HG03442 (cell line): ENCODE measurements at regions not wholly inside any gene's neighbourhood (a gene's known extent, or its start where the extent isn't known, plus 50 kb on each side); places are given as distances from the start of the nearest gene placed in this dataset.

Experiments used
- ATAC-seq: cut with Tn5 transposase; IDR thresholded peaks from one replicate; pipeline ENCODE4 v1.9.1; 2021; ENCODE audit warnings: mild to moderate bottlenecking, moderate library complexity; ENCODE audit not compliant: unreplicated experiment

DNA sequence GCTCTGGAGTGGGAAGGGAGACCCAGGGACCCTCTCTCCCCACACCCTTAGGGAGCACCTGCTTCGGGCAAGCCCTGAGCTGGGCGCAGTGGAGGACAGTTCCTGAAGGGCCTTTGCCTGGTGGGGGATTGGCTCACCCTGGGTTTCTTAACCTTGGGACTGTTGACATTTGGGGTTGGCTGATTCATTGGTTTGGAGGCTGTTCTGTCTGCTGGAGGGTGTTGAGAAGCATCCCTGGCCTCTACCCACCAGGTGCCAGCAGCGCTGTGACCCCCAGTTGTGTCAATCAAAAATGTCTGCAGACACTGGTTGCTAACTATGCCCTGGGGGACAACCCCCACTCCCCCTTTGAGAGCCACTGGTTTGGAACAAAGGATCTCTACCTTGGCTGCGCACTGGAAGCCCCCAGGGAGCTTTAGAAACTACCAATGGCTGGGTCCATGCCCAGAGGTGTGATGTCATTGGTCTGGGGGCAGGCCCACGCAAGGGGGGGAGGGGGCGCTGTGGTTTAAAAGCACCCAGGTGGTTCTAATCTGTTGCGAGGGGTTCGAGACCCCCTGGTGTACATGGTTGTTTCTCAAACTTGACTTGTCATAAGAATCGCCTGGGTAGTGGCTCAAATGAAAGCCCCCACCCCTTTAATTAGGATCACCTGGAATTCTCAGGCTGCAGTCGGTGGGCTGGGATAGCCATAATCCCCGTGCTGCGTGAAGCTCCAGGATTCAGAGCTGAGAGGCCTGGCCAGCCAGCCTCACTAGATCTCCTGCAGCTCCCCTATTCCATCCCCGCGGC, 151.9 kb upstream of the GSE1 start:
- ATAC-seq = no peak

DNA sequence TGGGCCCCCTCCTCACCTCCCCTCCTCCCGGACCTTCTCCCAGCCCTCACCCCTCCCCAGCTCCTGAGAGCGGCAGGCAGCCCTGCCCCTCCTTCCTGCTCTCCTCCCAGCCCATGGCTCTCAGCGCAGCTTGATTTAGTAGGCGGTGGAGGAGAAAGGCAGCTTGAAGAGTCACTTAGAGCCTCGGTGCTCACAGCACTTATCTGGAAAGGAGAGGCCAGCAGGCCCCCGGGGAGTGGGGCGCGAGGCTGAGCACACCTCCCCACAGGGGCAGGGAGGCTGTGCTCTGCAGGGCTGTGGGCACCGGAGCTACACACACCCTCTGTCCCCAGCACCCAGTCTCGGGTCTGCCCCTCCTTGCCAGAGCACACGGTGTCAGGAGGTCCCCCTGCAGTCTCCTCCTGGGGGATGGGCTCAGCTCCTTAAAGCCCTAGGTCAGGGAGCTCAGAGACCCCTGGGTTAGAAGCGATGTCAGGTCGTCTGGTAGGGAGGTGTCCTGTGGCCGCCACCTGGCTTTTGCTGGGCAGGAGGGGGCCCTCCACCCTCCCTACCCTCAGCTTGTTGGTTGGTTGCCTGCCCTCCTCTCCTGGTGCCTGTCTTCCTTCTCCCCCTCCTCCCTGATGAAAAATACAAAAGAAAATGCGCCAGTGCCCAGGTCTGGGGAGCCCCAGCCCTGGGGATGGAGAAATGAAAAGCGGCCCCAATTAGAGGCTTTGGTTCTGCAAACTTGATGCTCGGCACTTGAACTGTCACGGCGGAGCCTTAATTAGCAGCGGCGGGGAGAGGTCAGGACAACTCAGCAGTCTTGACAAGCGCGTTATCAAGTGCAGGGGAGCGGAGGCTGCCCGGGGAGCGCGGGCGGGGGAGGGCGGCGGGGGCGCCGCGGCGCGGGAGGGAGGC, 151.1 kb upstream of the GSE1 start:
- ATAC-seq = no peak

DNA sequence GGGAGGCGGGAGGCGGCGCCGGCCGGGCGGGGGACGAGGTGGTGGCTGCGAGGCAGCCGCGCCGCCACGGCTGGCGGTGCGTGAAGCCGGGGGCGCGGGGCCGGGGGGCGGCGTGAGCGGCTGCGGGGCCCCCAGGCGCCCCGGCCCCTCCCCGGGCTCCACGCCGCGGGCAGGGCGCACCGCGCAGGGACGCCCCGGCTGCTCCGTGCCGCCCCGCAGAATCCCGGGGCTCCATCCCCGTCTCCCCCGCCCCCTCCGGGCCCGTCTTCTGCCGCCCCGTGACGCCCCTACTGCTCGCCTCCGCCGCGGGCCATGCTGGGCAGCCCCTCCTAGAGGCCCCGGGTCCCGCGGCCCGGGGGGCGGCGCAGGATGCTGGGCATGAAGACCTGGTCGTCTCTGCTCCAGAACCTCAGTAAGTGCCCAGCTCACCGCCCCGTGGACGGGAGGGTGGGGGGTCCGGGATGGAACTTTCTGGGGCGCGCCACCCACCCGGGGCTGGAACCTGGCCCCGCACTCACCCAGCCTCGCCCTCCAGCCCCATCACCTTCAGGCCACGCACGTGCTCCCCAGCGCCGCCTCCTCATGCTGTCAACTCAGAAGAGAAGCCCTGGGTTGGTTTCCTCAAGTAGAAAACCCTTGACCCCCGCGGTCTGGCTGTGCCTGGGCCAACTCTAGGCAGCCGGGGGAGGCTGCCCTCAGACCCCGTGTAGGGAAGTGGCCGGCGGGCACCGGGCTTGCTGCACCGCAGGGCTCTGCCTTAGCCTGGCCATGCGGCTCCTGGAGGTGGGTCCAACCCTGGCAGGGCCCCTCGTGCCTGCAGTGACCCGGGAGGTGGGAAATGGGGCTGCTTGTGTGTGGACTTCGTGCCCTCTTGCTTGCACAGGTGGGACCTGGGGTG, 150.2 kb upstream of the GSE1 start:
- no peak for ATAC-seq

DNA sequence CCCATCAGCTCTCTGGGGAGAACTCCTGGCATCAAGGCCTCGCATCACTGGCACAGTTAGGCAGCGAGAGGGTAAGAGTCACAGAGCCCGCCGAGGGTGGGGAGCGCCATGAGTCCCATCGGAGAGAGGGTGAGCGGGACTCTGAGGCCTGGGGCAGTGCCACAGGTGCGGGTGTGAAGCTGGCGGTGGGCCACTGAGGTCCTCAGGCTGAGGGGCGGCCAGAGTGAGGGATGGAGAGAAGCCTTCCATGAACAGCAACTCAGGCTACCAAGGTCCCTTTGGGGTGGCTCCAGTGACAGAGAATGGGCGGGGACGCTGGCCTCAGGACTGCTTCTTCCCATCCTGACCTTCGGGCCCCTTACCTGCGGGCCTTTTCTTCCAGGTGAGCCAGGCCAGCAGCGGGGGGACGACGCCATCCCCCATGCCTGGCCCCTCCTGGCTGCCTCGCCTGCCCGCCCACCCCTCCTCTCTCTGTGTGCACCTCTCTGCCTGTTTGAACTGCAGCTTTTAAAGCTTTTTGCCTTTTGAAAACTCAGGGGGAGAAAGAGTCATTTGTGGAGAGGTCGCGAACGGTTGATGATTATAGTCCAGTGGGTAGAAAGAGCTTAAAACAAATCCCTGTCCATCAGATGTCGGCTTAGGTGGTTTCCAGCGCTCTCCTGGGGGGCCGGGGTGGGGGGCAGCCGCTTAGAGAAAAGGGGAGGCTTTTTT, 149.3 kb upstream of the GSE1 start:
- no peak for ATAC-seq

DNA sequence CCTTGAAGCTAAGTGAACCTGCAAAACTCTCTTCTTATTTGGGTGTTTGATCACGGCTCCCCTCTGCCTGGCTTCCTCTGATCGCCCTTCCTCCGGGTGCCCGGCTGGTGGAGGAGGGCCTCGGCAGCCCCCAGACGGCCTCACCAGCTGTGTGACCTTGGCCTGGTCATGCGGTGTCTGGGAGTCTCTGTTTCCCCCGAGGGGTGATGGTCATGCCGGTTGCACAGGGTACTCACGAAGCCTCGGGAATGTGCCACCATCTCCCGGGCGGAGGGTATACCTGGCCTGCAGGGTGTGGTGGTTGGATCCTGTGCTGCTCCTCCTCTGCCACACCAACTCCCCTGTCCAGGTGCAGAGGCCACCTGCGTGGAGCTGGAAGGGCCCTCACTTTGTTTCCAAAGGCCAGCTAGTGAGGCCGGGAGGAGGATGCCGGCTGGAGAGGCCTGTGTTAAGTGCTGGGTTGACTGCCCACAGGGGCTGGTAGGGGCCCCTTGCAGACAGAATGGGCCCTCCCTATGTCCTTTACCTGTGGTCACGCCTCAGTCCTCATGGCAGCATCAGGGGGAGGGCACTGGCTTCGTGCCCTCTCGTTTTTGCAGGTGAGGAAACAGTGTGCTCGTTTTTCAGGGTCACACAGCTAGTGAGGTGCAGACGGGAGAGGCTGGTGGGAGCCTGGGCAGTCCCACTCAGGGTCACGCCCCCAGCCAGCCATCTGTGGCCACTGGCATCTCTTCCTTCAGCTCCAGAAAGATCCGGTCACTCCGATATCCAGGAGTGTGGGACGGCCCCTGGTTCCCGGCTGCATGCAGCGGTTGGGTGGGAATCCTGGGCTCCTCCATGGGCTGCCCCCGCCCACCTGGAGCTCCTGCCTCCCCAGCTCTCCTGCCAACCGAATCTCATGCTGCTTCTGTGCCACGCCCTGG, 148.5 kb upstream of the GSE1 start:
- no peak for ATAC-seq

DNA sequence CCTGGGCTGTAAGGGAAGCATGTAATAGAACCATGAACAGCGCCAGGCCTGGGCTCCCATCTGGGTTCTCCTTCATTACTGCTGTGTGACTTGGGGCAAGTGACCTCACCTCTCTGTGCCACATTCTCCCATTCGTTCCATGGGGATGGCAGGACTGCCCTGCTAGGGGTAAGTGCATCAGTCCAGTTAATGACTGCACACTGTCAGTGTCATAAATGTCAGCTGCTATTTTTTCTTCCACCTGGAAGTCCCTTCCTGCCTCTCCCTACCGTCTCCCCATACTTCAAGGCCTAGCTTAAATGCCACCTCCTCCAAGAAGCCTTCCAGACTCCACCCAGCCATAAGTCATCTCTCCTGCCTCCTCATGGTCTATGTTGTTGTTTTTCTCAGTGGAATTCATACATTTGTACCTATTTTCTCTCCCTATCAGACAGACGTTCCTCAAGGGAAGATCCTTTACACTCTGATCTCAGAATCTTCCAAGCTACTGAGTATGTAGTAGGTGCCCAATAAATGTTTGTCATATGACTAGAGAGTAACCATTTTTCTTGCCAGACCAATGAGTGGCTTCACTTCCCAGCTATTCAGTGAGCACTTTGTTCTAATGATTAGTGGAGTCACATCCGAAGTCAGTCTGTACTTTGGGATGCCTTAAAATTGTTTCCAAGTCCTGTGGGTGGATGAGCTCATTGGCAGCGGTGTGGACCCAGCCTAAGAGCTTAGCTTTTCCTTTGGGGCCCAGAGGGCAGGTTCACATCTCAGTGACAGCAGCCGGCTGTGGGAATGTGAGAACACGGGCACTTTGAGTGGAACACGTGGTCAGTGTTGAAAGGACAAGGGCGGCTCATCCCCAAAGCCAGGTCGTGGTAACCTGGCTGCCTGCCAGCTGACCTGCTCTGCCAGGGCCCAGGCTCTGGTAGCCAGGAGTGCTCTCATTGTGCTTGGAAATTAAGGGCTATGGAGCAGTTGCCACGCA, 147.5 kb upstream of the GSE1 start:
- no peak for ATAC-seq

DNA sequence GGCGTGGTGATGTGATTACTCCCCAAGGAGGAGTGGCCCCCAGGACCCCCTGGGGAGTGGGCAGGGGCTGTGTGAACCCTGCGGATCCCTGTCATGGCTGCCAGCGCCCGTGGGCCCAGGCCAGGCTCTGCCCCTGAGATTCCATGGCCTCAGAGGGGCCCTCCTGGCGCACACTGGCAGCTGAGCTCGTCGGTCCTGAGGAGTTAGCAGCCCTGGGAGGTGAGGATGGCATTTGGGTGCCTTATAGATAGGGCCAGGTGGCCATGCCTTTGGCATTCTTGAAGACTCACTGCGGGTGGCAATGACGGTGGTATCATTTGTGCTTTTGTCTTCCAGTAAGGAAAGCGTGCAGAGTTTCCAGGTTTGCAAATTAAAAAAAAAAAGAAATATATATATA, 146.8 kb upstream of the GSE1 start:
- ATAC-seq = no peak

DNA sequence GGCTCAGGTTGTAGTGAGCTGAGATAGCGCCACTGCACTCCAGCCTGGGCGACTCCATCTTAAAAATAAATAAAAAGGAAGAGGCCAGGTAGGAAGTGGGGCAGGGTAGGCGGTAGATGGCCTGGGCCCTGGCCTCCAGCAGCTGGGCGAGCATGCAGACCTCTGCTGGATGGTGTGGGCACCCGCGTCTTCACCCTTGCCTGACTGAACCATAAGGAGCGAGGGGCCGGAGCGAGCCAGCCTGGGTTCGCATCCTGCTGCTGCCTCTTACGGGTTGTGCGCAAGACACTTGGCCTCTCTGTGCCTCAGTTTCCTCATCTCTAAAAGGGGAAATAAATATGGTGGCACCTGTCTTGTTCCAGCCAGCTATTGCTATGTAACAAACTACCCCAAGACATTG, 146.1 kb upstream of the GSE1 start:
- ATAC-seq = no peak

DNA sequence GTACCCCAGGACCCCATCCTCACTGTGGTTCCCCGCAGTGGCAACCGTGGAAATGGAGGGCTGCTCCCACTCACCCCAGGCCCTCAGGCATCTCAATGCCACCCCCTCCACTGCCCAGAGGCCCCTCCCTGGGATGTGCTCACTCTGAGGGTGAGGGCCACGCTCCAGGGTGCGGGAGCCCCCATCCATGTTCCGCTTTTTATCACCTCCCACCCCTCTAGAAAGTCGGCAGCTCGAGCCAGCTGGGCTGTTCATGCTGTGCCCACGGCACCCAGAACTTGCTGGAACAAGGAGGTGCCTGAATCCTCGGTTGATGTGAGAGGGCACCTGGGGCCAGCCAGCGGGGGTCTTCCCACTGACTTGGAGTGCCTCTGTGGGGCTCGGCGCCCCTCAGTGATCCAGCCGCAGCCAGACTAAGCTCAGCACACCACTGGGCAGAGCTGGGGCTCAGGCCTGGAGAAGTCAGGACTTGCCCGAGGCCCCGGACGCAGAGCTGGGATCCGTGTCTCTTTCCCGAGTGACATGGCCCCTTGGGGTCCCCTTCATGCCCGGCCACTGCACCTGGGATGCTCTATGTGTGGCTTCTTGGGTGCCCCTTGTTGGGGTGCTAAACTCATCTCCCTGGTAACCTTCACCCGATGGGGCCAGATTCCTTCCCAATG, 143.1 kb upstream of the GSE1 start:
- no peak for ATAC-seq

DNA sequence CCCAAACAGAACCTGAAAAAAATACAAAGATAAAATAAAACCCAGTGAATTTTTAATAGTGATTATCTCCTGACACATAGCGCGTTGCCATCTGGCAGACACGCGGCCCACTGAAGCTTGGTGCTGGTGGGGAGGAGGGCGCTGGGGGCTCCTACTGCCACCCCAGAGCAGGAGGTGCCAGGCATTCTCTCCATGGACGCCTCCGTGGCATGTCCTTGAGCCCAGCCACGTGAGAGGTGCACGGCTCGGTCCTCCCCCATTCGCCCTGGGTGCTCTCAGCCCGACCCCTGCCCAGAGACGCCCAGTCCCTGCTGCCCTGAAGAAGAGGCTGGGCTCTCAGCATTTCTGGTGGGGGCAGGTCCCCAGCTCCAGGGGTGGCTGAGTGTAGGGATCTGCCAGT, 142.2 kb upstream of the GSE1 start:
- ATAC-seq = no peak

DNA sequence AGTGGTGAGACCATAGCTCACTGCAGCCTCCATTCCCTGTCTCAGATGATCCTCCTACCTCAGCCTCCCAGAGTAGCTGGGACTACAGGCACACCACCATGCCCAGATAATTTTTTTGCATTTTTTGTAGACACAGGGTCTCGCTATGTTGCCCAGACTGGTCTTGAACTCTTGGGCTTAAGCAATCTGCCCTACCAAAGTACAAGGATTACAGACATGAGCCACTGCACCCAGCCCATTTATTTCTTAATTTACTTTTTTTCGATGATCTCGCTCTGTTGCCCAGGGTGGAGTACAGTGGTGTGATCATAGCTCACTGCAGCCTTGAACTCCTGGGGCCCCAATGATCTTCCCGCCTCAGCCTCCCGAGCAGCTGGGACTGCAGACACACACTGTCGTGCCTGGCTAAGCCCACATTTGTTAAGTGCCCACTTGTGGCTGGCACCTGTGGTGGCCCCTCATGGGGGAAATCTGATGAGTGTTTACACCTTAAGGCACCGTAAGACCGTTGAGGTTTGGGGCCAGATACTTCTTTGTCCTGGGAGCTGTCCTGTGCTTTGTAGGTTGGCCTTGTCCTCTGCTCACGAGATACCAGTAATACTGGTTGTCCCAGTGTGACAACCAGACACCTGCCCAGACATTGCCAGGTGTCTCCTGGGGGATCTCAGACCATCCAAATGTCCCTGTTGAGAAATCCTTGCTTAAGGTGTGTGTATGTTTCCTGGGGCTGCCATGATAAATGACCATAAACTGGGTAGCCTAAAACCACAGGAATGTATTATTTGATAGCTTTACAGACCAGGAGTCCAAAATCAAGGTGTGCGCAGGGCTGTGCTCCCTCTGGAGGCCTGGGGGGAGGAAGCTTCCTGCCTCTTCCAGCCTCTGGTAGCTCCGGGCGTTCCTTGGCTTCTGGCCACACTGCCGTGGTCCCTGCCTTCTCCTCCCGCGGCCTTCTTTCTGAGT, 141.4 kb upstream of the GSE1 start:
- no peak for ATAC-seq

DNA sequence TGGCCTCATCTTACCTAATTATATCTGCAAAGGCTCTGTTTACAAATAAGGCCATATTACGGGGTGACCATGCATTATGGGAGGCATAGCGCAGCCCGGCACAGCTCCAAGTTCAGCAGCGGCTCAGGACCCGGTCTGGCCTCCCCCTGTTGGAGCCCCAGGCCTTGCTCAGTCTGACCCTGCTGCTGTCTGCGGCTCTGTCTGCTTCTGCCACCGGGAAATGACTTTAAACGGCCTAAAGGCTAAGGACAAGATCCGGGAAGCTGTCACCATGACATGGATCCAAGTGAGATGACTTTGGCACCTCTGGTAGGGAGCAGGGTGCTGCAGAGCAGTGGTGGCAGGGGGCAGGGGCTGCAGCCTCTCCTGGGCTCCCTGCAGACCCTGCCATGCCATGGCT, 140.6 kb upstream of the GSE1 start:
- no peak for ATAC-seq

DNA sequence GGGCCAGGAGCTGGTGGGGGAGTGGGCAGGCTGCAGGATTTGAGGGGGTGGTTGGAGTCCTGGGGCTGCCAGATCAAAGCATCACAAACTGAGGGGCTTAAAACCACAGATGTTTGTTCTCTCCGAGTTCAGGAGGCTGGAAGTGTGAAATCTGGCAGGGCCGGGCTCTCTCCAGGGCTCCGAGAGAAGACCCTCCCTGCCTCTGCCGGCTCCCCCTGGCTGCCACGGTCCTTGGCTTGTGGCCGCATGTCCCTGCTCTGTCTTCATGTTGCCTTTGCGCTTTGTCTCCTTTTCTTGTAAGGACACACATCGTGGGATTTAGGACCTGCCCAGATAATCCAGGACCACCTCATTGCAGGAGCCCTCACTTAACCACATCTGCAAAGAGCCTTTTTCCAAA, 139.8 kb upstream of the GSE1 start:
- no peak for ATAC-seq

DNA sequence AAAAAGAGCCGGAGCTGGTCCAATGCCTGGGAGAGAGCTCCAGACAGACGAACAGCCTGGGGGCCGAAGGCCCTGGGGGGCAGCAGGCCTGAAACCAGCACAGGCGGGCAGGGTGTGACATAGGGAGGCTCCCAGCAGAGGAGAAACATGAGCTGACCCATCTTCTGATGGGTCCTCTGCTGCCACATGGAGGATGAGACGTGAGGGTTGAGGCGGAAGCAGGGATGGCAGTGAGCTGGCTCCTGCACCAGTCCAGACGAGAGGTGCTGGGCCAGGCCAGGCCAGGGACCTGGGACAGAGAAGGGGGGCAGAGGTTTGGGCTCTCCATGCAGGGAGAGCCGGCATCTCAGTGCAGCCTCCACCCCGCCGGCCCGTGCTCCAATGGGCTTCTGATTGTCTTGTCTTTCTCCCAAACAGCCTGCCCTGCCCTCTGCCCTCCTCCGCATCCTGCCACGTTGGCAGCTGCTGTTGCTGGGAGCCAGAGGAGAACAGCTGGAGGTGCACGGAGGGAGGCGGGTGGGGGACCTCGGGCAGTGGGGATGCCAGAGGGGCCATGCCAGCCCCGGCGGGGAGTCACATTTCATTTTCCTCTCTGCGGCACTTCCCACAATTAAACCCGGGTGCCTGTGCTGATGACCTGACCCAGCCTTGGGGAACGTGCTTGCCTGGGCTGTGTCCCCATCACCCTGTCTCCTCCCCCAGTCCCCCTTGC, 139.1 kb upstream of the GSE1 start:
- ATAC-seq = no peak

DNA sequence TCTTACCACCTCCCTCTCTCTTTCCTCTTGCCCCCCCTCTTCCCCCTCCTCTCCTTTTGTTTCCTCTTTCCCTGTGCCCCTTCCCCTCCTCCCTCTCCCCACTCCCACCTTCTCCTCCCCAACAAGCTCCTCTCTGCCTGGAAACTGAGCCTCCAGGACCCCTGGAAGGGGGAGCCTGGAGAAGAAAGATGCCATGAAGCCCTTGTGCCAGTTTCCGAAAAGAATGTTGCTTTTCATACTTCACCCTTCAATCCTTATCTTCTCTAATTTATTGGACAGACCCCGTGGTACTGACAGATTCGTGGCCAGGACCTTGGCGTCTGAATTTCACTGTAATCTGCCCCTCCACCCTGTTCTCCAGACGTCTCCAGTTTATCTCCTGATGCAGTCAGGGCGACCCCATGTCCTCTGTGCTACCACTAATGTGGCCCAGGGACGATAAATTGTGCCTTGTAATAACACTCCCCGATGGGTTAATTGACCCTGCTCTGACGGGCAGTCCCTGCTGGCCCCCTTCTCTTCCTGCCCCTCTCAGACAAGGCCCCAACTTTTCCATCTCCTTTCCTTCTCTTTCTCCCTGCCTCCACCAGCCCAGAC, 138.4 kb upstream of the GSE1 start:
- no peak for ATAC-seq

DNA sequence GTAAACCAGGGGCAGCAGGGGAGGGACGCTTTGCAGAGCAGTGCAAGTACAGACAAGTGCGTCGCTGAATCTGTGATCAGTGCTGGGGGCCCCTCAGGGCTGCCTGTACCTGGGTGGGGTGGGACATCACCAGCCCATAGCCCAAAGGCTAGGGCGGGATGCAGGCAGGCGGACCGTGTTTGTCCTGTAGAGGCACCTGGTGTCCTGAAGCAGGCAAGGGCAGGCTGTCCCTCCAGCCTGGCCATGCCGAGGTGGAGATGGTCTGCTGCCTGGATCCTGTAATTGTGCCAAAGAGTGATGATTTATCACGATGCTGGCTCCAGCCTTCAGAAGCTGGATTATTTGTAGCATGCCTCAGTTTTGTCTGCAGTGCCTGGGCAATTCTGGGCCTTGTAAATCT, 137.9 kb upstream of the GSE1 start:
- no peak for ATAC-seq
